ENCODE measurements at regions not wholly inside any gene's neighbourhood (a gene's known extent, or its start where the extent isn't known, plus 50 kb on each side); places are given as distances from the start of the nearest gene placed in this dataset.
"Not testable (repeated sequence)": the region's sequence is repeated elsewhere in the genome, so short reads cannot be mapped to it uniquely, and the experiment has no call there.

DNA sequence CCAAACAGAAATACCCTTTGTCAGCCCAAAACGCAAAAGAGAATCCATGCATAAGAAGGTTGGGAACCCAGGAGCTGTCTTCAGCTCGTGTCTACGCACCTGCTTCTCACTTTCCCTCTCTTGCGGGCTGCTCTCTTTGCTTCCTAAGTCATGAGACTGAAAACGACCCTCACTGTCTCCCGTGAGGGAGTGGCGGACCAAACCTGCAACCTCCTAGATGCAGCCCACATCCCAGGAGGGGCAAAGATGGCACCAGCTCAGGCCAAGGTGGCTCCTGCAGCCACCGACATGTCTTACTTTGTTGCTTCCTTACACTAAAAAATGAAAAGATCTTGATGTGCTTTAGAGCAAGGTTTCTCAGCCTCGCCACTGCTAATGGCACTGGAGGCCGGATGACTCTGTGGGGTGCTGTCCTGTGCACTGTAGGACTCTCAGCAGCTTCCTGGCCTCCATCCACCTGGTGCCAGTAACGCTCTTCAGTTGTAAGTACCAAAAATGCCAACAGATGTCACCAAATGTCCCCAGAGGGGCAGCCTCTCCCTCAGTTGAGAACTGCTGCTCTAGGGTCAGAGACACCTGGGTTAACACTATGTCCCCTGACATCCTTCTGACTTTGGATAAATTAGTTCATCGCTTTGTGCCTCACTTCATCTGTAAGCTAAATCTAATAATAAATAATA lies 179.8 kb upstream of the PFKP start:
- DNase-seq, result no peak

GRCh38 chr10:2886662-2887061 lies 180.7 kb upstream of the PFKP start:
- no peak for DNase-seq

DNA sequence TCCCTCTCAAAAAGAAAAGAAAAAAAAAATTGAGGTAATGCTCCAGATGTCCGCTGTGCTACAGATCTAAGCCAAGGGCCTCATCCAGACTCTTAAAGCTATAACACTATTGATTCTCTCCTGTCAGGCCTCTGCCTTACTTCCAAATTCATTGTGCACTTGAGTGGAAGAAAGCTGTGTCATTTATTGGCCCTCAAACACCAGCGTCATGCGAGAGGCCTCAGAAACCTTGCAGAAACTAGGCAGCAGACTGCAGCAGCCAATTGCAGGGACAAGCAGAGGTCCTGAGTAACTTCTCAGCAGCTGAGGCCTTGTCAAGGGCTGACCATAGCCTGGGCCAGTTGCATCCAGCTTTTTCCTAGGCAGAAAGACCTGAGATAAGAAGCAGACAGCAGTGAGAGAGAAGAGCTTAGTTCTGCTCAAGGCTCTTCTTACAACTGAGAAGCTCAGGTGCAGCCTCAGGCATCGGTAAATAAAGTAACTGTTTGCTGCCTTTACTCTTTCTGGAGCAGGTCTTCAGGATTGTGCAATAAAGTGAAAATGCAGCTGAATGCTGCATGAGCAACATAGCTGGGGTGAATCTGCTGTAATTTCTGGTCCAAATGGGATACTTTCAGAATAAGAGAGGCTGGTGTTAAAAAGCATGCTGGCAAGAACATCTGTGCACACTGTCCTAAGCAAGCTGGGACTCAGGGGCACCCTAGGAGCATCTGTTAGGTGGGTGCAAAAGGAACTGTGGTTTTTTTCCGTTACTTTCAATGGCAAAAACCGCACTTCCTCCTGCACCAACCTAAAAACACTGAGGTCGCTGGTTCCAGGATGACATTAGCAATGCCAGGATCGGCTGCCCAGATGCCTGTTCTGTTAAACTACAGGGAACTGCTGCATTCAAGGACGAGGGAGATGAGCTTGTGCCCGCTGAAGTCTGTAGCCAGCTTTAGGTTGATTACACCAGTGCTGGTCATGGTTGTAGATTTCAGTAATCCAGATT lies 181.8 kb upstream of the PFKP start:
- DNase-seq, result no peak

- DNase-seq, result not testable (repeated sequence)
Measured at GRCh38 chr10:2883983-2884540, 183.3 kb upstream of the PFKP start.

DNA sequence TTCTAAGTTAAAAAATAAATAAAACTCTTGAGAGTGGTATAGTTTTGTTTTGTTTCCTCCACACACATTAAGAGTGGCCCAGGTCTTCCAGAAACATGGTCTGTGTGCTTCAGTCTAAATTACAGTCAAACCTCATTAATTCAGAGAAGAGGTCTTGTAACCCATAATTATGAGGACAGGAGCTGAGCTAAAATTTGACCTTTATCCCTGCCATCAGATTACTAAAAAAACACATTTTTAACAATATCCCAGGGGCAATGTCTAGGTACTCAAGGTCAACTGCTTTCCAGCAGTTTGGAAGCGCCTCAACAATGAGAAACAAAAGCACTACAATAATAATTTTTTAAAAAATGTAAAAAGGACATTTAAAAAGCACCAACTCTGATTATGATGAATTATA lies 184.1 kb upstream of the PFKP start:
- no peak for DNase-seq

- DNase-seq, result no peak
Measured at GRCh38 chr10:2882628-2883027, 184.7 kb upstream of the PFKP start.

DNA sequence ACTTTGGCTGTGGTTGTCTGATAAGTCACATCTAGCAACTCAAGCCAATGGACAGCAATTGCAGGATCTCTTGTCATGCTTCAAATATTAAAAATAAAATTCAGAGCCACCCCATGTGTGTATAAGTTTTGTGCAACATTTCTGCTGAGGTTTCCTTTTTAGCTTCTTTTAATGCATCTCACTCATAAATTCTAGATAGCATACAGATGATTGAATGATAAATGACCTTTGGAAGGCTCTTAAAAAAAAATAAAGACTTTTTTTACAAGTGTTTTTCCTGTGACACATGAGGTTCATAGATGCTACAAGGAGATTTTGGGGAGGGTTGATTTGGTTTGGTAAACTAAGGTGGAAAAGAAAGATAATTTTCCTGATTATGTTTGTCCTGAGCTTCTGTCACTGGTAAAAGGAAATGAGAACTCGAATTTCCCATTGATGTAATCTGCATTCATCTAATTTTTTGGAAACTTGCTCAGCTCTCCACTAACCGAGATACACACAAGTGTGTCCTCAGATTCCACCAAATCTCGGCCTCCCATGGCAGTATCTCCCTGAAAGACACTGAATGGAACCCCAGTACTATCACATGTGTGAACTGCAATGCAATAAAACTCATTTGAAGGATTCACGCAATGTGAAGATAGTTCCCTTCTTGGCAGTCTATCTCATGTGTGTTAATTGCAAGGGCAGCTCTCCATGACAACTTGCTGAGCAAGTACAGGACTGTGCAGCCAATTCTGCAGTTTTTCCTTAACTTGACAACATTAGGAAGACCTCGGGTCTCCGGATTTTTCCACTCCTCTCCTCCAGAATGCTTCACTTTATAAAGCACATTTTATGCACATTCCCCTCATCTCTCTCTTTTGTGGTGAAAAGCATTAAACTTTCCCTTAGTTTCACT lies 185.4 kb upstream of the PFKP start:
- no peak for DNase-seq

DNA sequence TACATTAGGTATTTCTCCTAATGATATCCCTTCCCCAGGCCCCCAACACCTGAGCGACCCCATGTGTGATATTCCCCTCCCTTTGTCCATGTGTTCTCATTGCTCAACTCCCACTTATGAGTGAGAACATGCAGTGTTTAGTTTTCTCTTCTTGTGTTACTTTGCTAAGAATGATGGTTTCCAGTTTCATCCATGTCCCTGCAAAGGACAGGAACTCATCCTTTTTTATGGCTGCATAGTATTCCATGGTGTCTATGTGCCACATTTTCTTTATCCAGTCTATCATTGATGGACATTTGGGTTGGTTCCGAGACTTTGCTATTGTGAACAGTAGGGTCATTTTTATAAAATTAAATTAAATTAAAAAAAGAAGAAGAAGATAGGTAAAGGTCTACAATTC lies 187.3 kb upstream of the PFKP start:
- DNase-seq, result not testable (repeated sequence)

DNA sequence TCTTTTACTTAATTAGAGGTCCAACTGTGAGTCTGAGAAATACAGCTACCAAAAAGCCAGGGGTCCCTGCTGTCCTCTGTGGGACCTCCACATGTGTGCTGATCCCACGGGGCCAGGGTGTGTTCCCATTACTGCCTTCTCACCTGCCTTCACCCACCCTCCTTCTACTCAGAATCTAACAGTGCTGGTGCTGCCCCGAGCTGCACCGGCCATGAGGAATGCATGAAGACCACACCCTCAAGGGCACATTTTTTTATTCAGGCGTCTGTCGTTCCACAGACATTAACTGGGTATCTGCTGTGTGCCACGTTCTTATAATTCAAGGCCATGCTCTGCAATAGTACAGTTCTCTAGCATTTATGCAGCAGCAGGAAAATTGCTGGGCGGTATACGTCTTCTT lies 188.5 kb upstream of the PFKP start:
- no peak for DNase-seq

DNA sequence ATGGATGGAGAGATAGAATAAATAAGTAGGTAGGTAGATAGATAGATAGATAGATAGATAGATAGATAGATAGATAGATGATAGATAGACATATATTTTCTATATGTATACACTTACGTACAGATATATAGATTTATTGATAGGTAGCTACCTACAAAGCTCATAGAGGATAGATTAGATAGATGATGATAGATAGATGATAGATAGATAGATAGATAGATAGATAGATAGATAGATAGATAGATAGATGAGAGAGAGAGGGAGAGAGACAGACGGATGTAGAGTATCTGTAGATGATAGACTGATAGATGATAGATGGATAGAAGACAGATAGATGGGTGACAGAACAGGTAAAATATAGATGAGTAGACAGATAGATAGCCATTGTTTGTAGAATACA lies 191.3 kb upstream of the PFKP start:
- no peak for DNase-seq

DNA sequence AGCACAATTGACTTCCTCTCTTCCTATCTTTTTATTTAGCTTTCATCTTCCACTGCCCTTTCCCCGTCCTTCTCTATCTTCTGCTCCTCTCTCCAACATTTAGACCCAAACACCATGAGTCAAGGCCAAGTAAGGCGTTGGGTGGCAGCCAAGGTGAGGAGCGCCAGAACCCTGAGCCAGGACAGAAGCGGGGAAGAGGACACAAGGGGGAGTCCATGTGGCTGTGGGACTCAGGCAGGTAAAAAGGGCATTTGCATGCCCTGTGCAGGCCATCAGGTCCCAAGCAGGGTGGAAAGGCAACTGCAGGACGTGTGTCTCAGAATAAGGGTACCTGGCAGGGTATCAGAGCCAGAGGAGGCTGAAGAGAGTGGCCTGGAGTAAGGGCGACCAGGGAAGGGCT lies 192.4 kb upstream of the PFKP start:
- DNase-seq, result no peak

GRCh38 chr10:2873769-2874168 lies 193.6 kb upstream of the PFKP start:
- DNase-seq, result no peak

DNA sequence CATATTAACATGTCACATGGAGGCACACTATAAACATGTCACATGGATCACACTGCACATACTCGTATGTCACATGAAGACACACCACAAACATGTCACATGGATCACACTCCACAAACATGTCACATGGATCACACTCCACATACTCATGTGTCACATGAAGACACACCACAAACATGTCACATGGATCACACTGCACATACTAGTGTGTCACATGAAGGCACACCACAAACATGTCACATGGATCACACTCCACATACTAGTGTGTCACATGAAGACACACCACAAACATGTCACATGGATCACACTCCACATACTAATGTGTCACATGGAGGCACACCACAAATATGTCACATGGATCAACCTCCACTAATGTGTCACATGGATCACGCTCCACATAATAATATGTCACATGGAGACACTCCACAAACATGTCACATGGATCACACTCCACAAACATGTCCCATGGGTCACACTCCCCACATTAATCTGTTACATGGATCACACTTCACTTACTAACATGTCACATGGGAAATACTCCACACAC lies 195.6 kb upstream of the PFKP start:
- no peak for DNase-seq

- no peak for DNase-seq
Measured at GRCh38 chr10:2870654-2871053, 196.7 kb upstream of the PFKP start.

- DNase-seq, result no peak
Measured at GRCh38 chr10:2867788-2868299, 199.5 kb upstream of the PFKP start.

- DNase-seq, result no peak
Measured at GRCh38 chr10:2866569-2866968, 200.8 kb upstream of the PFKP start.

- no peak for DNase-seq
Measured at GRCh38 chr10:2861632-2862210, 205.6 kb upstream of the PFKP start.

GRCh38 chr10:2858452-2858851 lies 208.9 kb upstream of the PFKP start:
- no peak for DNase-seq

- no peak for DNase-seq
Measured at GRCh38 chr10:2856598-2856997, 210.8 kb upstream of the PFKP start.

- no peak for DNase-seq
Measured at GRCh38 chr10:2852574-2853323, 214.6 kb upstream of the PFKP start.

GRCh38 chr10:2851566-2851965 lies 215.8 kb upstream of the PFKP start:
- DNase-seq, result no peak
